GM21447 (cell line): ENCODE measurements at regions not wholly inside any gene's neighbourhood (a gene's known extent, or its start where the extent isn't known, plus 50 kb on each side); places are given as distances from the start of the nearest gene placed in this dataset.

ENCODE experiments used
- ATAC-seq: cut with Tn5 transposase; IDR thresholded peaks from one replicate; pipeline ENCODE4 v1.9.1; 2021; ENCODE audit not compliant: unreplicated experiment

DNA sequence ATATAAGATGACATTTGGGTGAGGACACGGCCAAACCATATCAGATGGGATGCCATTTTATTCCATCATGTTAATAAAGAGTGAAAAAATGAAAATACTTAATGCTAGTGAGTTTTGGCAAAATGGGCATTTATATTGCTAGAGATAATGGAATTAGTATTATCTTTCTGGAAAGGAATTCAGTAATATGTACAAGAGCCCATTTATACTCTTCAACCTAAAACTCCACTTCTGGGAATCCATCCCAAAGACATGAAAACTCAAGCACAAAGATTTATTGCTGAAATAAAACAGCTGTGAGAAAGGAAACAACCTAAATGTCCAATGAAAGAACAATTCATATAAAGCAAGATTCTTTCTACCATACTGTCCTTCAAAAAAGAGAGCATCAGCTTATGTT lies 96.0 kb upstream of the TMEM168 start:
- no peak for ATAC-seq

GRCh38 chr7:112882991-112883390 lies 92.8 kb upstream of the TMEM168 start:
- no peak for ATAC-seq

- no peak for ATAC-seq
Measured at GRCh38 chr7:112882511-112882910, 92.3 kb upstream of the TMEM168 start.

DNA sequence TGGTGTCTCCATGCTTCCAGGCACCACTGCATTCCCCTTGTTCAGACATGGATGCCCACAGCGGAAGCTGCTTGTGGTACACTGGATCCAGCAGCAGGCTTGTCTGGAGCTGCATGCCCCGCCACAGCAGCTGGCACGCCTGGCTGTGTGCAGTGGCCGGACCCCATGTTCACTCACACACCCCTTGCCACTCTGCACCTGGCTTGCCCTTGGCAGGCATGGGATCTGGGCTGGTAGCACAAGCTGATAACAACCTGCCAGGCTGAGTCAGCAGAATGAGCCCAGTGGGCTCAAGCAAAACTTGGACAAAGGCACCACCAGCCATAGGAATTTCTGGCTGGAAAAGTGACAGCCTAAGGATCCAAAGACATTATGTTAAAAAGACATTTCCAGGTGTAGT lies 91.8 kb upstream of the TMEM168 start:
- no peak for ATAC-seq

DNA sequence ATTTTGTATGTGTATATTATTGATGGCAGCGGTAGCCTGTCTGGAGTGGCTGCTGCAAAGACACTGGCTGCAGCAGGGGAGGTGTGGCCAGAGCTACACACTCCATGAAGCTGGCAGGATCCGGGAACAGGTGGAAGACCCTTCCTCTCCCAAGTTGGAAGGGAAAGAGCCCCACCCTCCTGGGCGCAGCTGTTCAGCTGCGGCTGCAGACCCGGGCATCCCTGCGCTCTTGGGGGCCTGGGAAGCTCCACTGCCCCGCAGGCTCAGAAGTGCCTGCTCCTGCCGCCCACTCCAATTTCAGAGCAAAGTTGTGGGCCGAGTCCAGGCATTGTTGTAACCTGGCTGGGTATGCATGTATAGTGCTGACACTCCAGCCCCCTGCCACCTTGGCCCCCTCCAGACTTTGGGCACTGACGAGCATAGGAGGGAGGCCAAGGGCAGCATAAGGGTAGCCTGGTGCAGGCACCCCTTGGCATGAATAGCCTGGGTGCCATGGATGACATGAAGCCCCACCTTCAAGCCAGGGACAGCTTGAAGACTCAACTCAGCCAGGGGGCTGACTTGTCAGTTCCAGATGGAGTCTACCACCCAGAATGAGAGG lies 90.7 kb upstream of the TMEM168 start:
- no peak for ATAC-seq

GRCh38 chr7:112877691-112878460 lies 87.7 kb upstream of the TMEM168 start:
- ATAC-seq, result no peak

GRCh38 chr7:112876877-112877276 lies 86.7 kb upstream of the TMEM168 start:
- ATAC-seq, result no peak

- no peak for ATAC-seq
Measured at GRCh38 chr7:112874909-112875308, 84.7 kb upstream of the TMEM168 start.

DNA sequence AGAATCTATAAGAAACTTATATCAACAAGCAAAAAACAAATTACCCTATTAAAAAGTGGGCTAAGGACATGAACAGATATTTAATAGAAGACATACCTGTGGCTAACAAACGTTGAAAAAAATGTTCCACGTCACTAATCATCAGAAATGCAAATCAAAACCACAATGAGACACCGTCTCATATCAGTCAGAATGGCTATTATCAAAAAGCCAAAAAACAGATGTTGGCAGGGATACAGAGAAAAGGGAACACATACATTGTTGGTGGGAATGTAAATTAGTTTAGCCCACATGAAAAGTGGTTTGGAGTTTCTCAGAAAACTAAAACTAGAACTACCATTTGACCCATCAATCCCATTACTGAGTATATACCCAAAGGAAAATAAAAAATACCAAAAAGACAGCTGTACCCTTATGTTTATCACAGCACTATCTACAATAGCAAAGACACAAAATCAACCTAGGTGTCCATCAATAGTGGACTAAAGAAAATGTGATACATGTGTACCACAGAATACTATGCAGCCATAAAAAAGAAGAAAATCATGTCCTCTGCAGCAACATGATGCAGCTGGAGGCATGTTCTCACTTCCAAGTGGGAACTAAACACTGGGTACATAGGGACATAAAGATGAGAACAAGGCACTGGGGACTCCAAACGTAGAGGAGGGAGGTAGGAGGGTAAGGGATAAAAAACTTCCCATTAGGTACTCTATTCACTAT lies 83.8 kb upstream of the TMEM168 start:
- no peak for ATAC-seq

GRCh38 chr7:112869111-112869774 lies 79.0 kb upstream of the TMEM168 start:
- peak; percentile 38 for ATAC-seq

- no peak for ATAC-seq
Measured at GRCh38 chr7:112868609-112869008, 78.4 kb upstream of the TMEM168 start.

- peak; percentile 98 for ATAC-seq
Measured at GRCh38 chr7:112866424-112866823, 76.2 kb upstream of the TMEM168 start.

DNA sequence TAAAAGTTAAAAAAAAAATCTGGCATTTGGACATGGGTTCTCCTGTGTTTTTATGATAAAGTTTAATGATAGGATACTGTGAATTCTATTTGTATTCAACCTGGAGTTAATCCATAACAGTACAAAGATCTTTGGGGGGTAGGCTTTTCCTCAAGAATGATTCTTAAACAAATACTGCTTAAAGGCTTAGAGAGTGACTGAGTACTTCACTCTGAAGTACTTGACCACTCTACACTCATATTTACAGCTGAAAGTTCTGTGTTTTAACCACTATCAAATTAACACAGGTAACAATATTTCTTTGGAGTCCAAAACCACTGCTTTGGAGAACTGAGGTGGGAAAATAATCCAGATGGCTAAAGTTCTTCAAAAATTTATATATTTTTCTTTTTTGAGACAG lies 74.2 kb upstream of the TMEM168 start:
- no peak for ATAC-seq

GRCh38 chr7:112858838-112859237 lies 68.6 kb upstream of the TMEM168 start:
- no peak for ATAC-seq

DNA sequence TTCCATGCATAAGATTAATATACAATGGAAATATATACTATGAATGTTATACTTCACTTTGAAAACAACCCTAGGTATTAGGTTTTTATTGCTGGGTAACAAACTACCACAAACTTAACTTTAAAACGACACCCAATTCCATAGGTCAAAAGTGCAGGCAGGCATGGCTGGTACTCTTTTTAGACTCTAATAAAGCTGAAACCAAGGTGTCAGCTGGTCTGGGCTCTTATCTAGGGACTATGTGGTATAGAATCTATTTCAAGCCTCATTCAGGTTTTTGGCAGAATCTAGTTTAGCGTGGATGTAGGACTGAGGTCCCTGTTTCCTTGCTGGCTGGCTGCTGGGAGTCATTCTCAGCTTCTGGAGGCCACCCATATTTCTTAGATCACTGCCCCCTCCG lies 65.0 kb upstream of the TMEM168 start:
- no peak for ATAC-seq

DNA sequence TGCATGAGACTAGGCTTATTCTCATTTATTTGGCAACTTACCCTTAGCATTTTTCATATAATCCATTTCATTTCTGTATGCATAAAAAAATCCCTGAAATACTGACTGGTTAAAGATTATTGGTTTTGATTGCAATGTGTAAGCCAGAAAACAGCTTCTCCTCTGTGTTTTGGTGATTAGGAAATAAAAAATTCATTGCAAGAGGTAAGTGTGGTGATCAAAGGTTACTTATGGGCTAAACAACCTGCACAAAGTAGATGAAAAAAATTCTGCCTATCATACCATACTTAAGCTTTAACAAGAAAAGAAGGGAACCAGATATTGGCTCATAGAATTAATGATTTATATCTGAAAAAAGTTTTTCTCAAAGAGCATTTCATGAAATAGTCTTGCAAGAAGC lies 64.0 kb upstream of the TMEM168 start:
- ATAC-seq, result no peak

- no peak for ATAC-seq
Measured at GRCh38 chr7:112853422-112853821, 63.2 kb upstream of the TMEM168 start.

- no peak for ATAC-seq
Measured at GRCh38 chr7:112843151-112843550, 53.0 kb upstream of the TMEM168 start.
